Stimulated activated effector memory CD8-positive, alpha-beta T cell treated with anti-CD3 and anti-CD28 coated beads, Interleukin-12 subunit alpha, Interleukin-12 subunit beta, amount 100 ng/mL, for 72 hours (primary cell): ENCODE measurements at regions not wholly inside any gene's neighbourhood (a gene's known extent, or its start where the extent isn't known, plus 50 kb on each side); places are given as distances from the start of the nearest gene placed in this dataset.
"Not testable (repeated sequence)": the region's sequence is repeated elsewhere in the genome, so short reads cannot be mapped to it uniquely, and the experiment has no call there.

Source experiments
- ATAC-seq: fragments of 150-1000 bp; cut with Tn5 transposase; 2 replicates; pipeline ENCODE4 v1.10.0; 2021
- DNase-seq, 2 donors: peaks; one replicate each; pipeline ENCODE4 v3.0.0; 2021 to 2022; ENCODE audit warnings: low spot score in 2 of 2
- H3K27ac Mint-ChIP-seq: one replicate; pipeline ENCODE4 v1.8.0; 2022; ENCODE audit warnings: mild to moderate bottlenecking, mixed read lengths
- H3K36me3 Mint-ChIP-seq: one replicate; pipeline ENCODE4 v1.8.0; 2022; ENCODE audit warnings: mild to moderate bottlenecking, mixed read lengths
- H3K4me1 Mint-ChIP-seq: one replicate; pipeline ENCODE4 v1.8.0; 2022; ENCODE audit warnings: mixed read lengths
- H3K4me3 Mint-ChIP-seq: one replicate; pipeline ENCODE4 v1.8.0; 2022; ENCODE audit warnings: mild to moderate bottlenecking, mixed read lengths
- H3K9me3 Mint-ChIP-seq: one replicate; pipeline ENCODE4 v1.8.0; 2022; ENCODE audit warnings: mixed read lengths

DNA sequence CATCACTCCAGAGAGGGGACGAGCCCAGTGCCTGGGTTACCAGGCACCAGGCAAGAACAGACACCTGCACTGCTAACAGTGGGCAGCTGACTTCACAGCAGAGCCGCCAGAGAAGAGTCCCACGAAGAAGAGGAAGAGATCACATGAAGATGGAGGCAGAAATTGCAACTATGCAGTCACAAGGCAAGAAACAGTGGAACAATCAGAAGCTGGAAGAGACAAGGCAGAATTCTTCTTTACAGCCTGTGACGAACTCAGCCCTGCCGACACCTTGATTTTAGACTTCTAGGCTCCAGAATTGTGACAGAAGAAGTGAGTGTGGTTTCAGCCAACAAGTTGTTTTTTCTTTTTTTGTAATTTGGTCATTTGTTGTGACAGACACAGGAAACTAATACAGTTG, 59.2 kb downstream of the IL12A start:
- Mint-ChIP-seq H3K4me1 (peaks cover 6% of the 10 kb centered on the region), H3K36me3 (no peaks in the 10 kb centered on the region), H3K9me3 (no peaks in the 10 kb centered on the region), H3K4me3 (no peak overlapping the region), H3K27ac (no peak overlapping the region)
- no peak for ATAC-seq
- DNase-seq = no peak

DNA sequence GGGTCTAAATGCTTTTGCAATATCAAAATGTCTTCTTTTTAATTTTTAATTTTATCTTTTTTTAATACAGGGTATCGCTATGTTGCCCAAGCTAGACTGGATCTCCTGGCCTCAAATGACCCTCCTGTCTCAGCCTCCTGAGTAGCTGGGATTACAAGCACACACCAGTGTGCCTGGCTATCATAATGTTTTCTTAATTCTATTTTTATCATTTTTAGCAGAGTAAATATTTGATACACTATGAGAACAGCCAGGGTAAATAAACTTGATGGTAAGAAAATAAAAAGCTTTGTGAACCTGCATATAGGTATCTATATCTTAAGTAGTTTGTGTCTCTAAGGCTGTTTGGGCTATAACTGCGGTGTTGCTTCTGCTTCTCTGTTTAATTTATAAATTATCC, 60.4 kb downstream of the IL12A start:
- ATAC-seq (no peak), DNase-seq (no peak)
- Mint-ChIP-seq H3K9me3 (no peaks in the 10 kb centered on the region), H3K4me3 (no peak overlapping the region), H3K36me3 (no peaks in the 10 kb centered on the region), H3K27ac (no peak overlapping the region), H3K4me1 (peaks cover 6% of the 10 kb centered on the region)

DNA sequence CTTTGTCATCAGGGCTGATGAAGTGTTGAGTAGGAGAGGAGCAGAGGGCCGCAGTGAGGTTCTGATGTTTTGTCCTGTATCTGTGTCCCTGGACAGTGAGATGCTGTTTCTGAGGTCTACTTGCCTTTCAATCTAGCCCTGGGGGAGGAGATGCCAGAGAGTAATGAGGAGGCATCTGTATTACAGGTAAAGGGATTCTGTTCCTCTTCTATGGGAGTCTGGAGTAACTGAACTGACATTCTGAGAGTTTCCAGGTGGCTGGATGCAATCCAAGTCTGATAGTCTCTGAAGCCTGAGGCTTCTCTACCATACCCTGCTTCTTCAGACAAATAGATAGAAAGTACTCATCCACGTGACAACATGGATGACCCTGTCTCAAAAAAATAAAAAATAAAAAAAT, 60.9 kb downstream of the IL12A start:
- Mint-ChIP-seq H3K27ac (no peak overlapping the region), H3K4me1 (peaks cover 6% of the 10 kb centered on the region)

DNA sequence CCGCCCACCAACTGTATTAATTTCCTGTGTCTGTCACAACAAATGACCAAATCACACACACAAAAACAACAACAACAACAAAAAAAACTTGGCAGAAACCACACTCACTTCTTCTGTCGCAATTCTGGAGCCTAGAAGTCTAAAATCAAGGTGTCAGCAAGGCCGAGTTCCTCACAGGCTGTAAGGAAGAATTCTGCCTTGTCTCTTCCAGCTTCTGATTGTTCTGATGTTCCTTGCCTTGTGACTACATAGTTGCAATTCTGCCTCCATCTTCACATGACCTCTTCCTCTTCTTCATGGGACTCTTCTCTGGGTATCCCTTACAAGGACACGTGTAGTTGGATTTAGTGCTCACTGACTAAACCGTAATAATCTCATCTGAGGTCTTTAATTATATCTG, 61.4 kb downstream of the IL12A start:
- Mint-ChIP-seq H3K27ac (no peak overlapping the region), H3K4me3 (no peak overlapping the region), H3K9me3 (no peaks in the 10 kb centered on the region), H3K4me1 (peaks cover 6% of the 10 kb centered on the region), H3K36me3 (no peaks in the 10 kb centered on the region)
- ATAC-seq (no peak), DNase-seq (no peak)

More for the DNA sequence above, 60.9 kb downstream of the IL12A start:
- DNase-seq (no peak), ATAC-seq (no peak)
- Mint-ChIP-seq H3K4me3 (no peak overlapping the region), H3K9me3 (no peaks in the 10 kb centered on the region), H3K36me3 (no peaks in the 10 kb centered on the region)

DNA sequence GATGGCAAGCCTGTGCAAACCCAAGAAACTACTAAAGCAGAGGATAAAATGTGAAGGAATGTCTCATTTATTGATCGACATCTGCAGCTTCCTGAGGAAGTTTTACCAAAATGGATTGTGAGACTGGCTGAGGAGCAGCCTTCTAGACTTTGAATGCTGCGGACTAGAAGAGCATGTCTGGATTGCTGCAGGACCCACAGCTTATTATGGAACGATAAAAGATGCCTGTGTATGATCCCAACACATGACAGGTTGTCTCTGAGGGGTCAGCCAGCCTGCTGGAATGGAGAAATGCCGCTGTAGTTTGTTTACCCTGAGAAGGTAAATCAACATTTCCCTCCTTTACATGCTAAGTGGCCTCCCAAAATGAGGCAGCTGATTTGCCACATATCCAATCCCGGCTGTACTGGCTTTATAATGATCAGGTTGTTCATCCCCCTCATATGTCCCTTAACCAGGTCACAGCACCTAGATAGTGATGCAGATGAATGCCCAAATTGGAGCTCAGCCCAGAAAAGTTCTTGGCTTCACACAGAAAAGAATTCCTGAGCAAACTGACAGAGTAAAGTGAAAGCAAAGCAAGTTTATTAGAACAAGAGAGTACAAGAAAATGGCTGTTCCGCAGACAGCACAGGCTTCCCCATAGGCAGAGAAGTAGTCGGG, 63.9 kb downstream of the IL12A start:
- Mint-ChIP-seq H3K4me1 (peaks cover 5% of the 10 kb centered on the region), H3K9me3 (no peaks in the 10 kb centered on the region), H3K4me3 (no peak overlapping the region), H3K36me3 (no peaks in the 10 kb centered on the region), H3K27ac (no peak overlapping the region)
- DNase-seq (no peak), ATAC-seq (no peak)

DNA sequence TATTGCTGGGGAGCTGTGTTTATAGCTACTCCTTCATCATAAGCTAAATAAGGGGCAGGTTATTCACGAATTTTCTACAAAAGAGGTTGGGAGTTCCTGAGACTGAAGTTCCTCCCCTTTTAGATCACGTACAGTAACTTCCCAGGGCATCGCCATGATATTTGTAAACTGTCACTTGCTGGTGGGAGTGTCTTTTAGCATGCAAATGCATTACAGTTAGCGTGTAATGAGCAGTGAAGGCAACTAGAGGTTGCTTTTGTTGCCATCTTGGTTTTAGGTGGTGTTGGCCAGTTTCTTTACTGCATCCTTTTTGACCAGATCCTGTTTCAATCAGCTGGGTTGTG, 64.4 kb downstream of the IL12A start:
- no peak overlapping the region for H3K27ac Mint-ChIP-seq
- no peak for ATAC-seq
- peaks cover under 1% of the 10 kb centered on the region for H3K4me1 Mint-ChIP-seq
- DNase-seq = no peak
- no peaks in the 10 kb centered on the region for H3K9me3 Mint-ChIP-seq
- no peak overlapping the region for H3K4me3 Mint-ChIP-seq
- H3K36me3 Mint-ChIP-seq = no peaks in the 10 kb centered on the region

DNA sequence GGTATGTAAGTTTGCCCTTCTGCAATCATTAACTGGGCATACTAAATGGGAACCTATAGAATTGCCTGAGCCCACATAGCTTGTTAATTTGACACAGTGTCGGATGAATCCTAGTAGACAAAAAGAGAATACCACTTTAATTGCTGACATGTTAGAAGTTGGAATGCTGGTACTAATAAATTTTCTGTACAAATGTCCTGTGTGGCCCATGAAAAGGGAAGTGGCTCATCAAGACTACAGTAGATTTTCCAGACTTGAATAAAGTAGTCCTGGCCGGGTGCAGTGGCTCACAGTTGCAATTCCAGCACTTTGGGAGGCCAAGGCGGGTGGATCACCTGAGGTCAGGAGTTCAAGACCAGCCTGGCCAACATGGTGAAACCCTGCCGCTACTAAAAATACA, 66.2 kb downstream of the IL12A start:
- DNase-seq, H3K36me3 Mint-ChIP-seq, H3K27ac Mint-ChIP-seq, H3K4me3 Mint-ChIP-seq, H3K9me3 Mint-ChIP-seq, ATAC-seq, H3K4me1 Mint-ChIP-seq: not testable (repeated sequence)

DNA sequence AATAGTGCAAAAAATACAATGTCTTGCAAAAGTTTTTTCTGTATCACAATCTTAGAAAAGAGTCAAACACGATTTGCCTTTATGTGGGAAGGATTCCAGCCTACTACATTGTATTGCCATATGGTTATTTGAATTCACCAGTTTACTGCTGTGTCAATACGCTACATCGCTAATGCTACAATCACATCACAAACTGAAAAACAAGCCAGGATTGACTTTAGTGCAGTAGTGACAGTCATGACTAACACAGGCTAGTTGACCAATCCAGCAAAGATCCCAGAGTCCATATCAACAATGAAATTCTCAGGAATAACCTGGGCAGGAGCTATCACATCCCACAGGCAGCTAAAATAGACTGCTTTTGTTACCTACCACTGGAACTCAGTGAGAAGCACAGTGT, 67.0 kb downstream of the IL12A start:
- H3K9me3 Mint-ChIP-seq = no peaks in the 10 kb centered on the region
- ATAC-seq = no peak
- H3K27ac Mint-ChIP-seq = no peak overlapping the region
- DNase-seq = no peak
- no peaks in the 10 kb centered on the region for H3K36me3 Mint-ChIP-seq
- no peak overlapping the region for H3K4me3 Mint-ChIP-seq
- no peaks in the 10 kb centered on the region for H3K4me1 Mint-ChIP-seq

DNA sequence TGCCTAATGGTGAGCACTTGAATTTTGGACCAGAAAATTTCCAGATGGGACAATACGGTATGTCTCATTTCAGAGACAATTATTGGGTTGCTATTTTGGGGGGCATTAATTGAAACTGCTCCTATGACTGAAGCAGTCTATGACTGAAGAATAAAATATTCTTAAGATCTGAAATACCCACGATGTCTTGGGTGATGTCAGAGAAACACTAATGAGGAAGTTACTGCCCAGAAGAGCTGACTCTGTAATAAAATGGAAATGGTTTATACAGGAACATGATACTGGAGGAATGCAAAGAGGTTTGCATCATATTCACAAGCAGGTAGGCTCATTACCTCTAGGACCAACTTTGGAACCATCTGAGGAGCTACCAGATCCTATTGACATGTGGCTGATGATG, 68.7 kb downstream of the IL12A start:
- DNase-seq (no peak), ATAC-seq (no peak)
- no peak overlapping the region for H3K4me3 Mint-ChIP-seq
- peaks cover 5% of the 10 kb centered on the region for H3K4me1 Mint-ChIP-seq
- no peak overlapping the region for H3K27ac Mint-ChIP-seq
- no peaks in the 10 kb centered on the region for H3K36me3 Mint-ChIP-seq
- no peaks in the 10 kb centered on the region for H3K9me3 Mint-ChIP-seq

DNA sequence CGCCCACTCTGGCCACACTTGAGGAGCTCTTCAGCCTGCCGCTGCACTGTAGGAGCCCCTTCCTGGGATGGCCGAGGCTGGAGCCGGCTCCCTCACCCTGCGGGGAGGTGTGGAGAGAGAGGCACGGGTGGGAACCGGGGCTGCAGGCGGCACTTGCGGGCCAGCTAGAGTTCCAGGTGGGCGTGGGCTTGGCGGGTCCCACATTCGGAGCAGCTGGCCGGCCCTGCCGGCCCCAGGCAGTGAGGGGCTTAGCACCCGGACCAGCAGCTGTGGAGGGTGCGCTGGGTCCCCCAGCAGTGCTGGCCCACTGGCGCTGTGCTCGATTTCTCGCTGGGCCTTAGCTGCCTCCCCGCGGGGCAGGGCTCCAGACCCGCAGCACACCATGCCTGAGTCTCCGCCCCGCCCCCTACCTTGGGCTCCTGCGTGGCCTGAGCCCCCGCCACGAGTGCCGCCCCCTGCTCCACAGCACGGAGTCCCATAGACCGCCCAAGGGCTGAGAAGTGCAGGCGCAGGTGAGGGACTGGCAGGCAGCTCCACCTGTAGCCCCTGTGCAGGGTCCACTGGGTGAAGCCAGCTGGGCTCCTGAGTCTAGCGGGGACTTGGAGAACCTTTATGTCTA, 71.9 kb downstream of the IL12A start:
- ATAC-seq (no peak), DNase-seq (no peak)
- Mint-ChIP-seq H3K27ac (no peak overlapping the region), H3K4me1 (peaks cover 5% of the 10 kb centered on the region), H3K9me3 (no peaks in the 10 kb centered on the region), H3K4me3 (no peak overlapping the region), H3K36me3 (no peaks in the 10 kb centered on the region)

DNA sequence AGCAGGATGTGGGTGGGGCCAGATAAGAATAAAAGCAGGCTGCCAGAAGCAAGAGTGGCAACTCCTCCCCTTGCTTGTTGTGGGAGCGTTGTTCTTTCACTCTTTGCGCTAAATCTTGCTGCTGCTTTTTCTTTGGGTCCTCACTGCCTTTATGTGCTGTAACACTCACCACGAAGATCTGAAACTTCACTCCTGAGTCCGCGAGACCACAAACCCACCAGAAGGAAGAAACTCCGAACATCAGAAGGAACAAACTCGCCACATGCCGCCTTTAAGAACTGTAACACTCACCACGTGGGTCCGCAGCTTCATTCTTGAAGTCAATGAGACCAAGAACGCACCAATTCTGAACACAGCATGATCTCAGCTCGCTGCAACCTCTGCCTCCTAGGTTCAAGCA, 72.9 kb downstream of the IL12A start:
- H3K9me3 Mint-ChIP-seq = no peaks in the 10 kb centered on the region
- ATAC-seq (no peak), DNase-seq (no peak)
- peak overlapping the region; percentile 16 for H3K4me3 Mint-ChIP-seq
- peaks cover 5% of the 10 kb centered on the region for H3K4me1 Mint-ChIP-seq
- H3K36me3 Mint-ChIP-seq = no peaks in the 10 kb centered on the region
- H3K27ac Mint-ChIP-seq = no peak overlapping the region

DNA sequence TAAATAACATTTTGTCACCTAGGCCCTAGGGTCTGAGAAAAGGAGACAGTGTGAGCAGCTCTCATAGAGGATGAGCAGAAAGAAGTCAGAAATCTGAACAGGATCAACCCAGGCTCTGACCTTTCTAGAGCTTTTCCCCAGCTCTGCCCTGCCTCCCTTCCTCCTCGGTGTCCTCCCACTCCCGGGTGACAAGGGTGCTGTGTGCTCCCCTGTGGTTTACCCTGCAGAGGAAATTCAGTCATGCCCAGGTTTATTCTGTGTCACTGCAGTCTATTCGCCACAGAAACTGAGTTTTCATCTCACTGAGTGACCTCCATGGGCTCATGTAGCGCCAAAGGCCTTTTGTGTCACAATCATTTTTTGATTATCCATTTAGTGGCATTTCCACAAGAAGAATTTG, 76.6 kb downstream of the IL12A start:
- no peaks in the 10 kb centered on the region for H3K36me3 Mint-ChIP-seq
- H3K9me3 Mint-ChIP-seq = no peaks in the 10 kb centered on the region
- no peak overlapping the region for H3K4me3 Mint-ChIP-seq
- peaks cover 5% of the 10 kb centered on the region for H3K4me1 Mint-ChIP-seq
- DNase-seq (no peak), ATAC-seq (peak; percentile 55)
- H3K27ac Mint-ChIP-seq = no peak overlapping the region

DNA sequence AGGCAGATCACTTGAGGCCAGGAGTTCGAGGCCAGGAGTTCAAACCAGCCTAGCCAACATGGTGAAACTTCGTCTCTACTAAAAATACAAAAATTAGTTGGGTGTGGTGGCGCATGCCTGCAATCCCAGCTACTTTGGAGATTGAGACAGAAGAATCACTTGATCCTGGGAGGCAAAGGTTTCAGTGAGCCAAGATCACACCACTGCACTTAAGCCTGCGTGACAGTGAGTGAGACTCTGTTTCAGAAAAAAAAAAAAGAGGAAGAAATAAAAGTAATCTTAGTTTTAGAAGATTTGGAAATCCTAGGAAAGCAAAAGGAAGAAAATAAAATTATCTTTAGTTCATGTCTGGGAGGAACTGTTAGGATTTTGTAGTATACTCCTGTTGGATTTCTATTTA, 77.2 kb downstream of the IL12A start:
- H3K36me3 Mint-ChIP-seq = no peaks in the 10 kb centered on the region
- H3K4me1 Mint-ChIP-seq = peaks cover 5% of the 10 kb centered on the region
- DNase-seq (no peak), ATAC-seq (no peak)
- H3K4me3 Mint-ChIP-seq = no peak overlapping the region
- H3K27ac Mint-ChIP-seq = no peak overlapping the region
- H3K9me3 Mint-ChIP-seq = no peaks in the 10 kb centered on the region

DNA sequence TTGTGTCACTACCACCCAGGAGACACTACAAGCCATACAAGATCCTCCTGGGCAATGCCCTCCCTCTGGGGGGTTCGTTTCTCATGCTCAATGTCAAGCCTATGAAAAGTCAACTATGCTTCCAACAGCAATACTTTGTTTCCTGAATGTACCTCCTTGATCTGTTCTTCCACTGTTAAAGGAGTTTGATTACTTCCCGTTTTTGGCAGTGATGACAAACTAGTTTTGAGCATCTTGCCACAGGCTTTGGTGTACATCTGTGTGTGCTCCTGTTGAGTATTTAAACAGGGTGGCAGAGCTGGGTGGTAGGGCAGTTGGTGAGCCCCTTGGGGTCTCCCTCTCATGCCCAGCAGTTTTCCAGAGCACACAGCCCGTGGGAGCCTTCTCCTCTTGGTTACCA, 81.4 kb downstream of the IL12A start:
- Mint-ChIP-seq H3K27ac (no peak overlapping the region), H3K9me3 (no peaks in the 10 kb centered on the region), H3K4me1 (no peaks in the 10 kb centered on the region), H3K36me3 (no peaks in the 10 kb centered on the region), H3K4me3 (no peak overlapping the region)
- no peak for DNase-seq
- ATAC-seq = no peak

DNA sequence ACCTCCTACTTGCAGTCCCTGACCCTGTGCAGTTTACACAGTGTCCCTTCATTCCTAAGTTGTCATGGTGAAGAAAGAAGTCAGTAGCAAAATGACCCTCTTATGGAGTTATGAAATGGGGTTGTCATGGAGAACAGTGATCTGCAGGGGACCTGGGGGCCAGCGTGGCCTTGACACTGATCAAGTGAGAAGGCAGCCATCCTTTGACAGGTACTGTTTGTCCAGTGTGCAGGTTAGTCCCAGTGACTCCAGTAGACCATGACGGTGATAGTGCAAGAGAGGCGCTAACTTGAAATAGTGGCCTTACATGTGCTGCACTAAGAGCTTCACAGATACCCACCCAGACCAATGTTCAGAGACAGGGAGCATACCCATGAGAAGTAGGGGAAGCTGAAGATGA, 87.9 kb downstream of the IL12A start:
- Mint-ChIP-seq H3K36me3 (no peaks in the 10 kb centered on the region), H3K9me3 (no peaks in the 10 kb centered on the region)
- ATAC-seq = peak; percentile 39

DNA sequence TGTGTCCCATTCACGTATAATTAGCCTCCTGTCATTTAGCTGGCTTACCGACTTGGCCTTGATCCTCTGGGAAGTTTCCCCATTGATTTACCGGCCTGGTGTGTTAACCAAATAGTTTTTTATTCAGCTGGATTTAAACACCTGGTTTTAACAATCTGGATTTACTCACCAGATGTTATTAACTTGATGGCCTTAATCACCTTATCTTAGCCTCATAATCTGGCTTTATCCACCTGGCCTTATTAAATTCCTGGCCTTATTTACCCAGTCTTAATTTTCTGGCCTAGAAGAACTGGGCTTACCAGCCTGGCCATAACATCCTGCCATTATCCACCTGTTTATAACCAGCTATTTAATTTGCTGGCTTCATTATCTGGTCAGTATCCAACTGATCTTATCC, 89.9 kb downstream of the IL12A start:
- no peaks in the 10 kb centered on the region for H3K36me3 Mint-ChIP-seq
- ATAC-seq = no peak
- H3K27ac Mint-ChIP-seq = no peak overlapping the region
- H3K4me3 Mint-ChIP-seq = no peak overlapping the region
- no peaks in the 10 kb centered on the region for H3K4me1 Mint-ChIP-seq
- DNase-seq = no peak
- no peaks in the 10 kb centered on the region for H3K9me3 Mint-ChIP-seq

More for the DNA sequence above, 87.9 kb downstream of the IL12A start:
- H3K4me1 Mint-ChIP-seq = no peaks in the 10 kb centered on the region
- H3K27ac Mint-ChIP-seq = no peak overlapping the region
- no peak for DNase-seq
- H3K4me3 Mint-ChIP-seq = no peak overlapping the region
